GM12865 (cell line): ENCODE measurements at regions not wholly inside any gene's neighbourhood (a gene's known extent, or its start where the extent isn't known, plus 50 kb on each side); places are given as distances from the start of the nearest gene placed in this dataset.

Experiments
- DNase-seq: peaks from one replicate; pipeline ENCODE4 v3.0.0; 2010; ENCODE audit warnings: low read depth
- H3K4me3 ChIP-seq: 2 replicates; pipeline ENCODE4 v1.5.1; 2011; ENCODE audit warnings: mild to moderate bottlenecking, low read depth, low read length, control low read depth
- TF ChIP-seq, protein P1 (sequence below): IDR thresholded peaks from 2 replicates; pipeline ENCODE4 v1.5.1; 2011; ENCODE audit warnings: low read length, control low read depth, low read depth, inconsistent platforms; ENCODE audit not compliant: insufficient read depth; ENCODE audit errors: missing control alignments

DNA sequence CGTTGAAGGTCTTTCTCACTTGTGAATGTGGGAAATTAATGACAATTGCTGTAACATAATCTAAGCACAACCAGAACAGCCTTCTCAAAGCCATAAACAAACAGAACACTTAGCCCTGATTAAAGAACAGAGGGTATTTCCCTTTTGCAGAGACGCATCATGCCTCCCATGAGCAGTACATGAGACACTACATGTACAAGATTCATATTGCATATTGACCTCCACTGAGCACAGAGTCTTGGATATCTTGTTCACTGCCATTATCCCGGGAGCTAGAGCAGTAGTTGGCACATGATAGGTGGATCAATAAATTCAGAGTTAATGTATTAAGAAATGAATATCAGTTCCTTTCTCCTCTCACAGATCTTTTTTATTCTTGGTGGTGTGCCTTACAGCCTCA is 1194.3 kb upstream of the TENM4 start:
- TF ChIP-seq, protein P1, sequence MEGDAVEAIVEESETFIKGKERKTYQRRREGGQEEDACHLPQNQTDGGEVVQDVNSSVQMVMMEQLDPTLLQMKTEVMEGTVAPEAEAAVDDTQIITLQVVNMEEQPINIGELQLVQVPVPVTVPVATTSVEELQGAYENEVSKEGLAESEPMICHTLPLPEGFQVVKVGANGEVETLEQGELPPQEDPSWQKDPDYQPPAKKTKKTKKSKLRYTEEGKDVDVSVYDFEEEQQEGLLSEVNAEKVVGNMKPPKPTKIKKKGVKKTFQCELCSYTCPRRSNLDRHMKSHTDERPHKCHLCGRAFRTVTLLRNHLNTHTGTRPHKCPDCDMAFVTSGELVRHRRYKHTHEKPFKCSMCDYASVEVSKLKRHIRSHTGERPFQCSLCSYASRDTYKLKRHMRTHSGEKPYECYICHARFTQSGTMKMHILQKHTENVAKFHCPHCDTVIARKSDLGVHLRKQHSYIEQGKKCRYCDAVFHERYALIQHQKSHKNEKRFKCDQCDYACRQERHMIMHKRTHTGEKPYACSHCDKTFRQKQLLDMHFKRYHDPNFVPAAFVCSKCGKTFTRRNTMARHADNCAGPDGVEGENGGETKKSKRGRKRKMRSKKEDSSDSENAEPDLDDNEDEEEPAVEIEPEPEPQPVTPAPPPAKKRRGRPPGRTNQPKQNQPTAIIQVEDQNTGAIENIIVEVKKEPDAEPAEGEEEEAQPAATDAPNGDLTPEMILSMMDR: no peak
- no peak for DNase-seq
- H3K4me3 ChIP-seq: no peak overlapping the region

DNA sequence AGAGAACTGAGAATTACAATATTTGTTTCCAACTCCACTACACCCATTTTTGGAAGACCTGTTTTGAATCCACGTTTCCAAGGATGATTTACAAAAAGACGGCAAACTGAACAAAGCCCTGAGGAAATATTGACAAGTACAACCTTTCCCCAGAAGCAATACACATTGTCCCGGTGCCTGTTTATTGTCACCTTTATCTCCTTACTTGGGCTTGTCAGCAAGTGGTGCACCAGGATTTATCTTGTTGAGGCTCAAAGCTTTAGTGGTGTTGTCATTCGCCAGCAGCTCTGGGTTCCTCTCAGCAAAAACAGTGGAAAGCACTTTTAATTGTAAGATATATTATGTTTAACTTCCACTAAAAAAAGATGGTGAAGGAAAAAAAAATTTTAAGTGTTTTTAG is 1191.9 kb upstream of the TENM4 start:
- DNase-seq: no peak
- TF ChIP-seq, protein P1: no peak

DNA sequence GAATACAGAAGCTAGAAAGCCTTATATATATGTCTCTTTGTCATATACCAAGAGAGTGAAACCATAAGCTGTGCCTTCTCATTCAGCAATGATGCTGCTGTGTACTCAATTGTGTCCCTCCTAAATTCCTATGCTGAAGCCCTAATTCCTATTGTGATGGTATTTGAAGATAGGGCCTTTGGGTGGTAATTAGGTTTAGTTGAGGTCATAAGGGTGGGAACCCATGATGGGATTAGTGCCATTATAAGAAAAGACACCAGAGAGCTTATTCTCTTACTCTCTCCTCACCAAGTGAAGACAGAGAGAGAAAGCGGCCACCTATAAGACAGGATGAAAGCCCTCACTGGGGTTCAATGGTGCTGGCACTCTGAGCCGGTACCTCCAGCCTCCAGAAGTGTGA is 1191.3 kb upstream of the TENM4 start:
- no peak for DNase-seq
- no peak overlapping the region for H3K4me3 ChIP-seq
- TF ChIP-seq, protein P1: no peak

More for the DNA sequence above, 1191.9 kb upstream of the TENM4 start:
- H3K4me3 ChIP-seq: no peak overlapping the region

DNA sequence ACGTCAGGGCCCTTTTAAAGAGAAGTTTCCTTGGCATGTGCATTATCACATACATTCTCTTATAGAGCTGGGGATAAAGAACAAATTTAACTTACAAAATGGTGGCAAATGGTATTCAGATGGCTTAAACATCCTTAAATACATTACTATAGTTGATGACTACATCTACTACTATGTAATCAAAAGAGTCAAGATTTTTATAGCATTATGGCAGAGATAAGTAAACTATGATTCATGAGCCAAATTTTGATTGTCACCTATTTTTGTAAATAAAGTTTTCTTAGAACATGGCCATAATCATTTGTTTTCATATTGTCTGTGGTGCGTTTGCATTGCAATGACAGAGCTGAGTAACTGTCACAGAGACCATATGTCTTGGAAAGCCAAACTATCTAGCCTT is 1188.6 kb upstream of the TENM4 start:
- no peak overlapping the region for H3K4me3 ChIP-seq
- TF ChIP-seq, protein P1: no peak
- DNase-seq: no peak

DNA sequence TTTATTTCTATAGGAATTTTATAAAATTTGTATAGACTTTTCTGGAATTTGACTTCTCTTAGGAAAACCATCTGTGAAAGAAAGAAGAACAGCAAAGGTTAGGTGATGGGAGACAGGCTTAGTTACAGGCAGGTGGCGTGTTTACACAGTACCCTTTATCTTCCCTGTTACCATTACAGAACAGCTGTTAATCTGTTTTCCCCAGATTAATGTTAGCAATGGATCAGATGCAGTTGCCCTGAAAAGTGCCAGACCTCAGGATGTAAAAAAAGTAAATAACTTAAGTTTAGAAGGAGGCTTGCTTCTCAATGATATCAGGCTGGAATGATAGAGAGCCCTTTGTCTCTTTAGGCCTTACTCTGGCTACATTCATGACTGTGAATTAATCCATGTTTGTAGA is 1186.5 kb upstream of the TENM4 start:
- H3K4me3 ChIP-seq: no peak overlapping the region
- TF ChIP-seq, protein P1: no peak
- DNase-seq: no peak

DNA sequence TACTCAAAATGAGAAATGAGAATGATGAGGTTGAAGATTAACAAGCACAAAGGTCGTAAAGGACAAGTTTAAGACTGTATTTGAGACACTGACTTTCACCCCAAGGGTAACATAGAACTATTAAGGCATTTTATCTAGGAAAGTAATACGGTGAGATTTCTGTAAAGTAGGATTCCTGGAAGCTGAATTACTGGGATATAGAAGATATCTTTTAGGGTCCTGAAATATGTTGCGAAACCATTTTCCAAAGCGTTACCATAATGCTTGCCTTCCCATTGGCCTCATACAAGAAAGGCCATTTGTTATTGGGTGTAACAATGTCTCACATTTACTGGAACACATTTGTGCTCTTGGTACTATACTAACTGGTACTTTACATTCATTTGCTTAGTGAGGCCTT is 1185.9 kb upstream of the TENM4 start:
- TF ChIP-seq, protein P1: no peak
- no peak for DNase-seq

DNA sequence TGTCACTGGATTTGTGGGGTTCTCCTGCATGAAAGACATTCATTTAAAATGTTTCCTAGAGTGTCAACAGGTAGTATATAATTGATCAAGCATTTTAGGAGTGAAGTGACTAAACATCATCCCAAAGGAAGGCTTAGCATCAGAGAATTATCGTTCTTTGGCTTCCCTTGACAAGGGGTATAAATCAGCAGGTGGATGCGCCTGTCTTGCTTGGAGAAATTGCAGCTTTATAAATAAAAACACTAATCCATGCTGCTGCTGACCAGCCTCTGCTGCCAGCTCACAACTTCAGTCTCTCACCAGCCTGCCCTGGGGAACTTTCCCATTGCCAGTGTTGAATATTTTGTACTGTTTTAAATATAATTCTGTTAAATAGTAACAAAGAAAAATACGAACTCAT is 1184.7 kb upstream of the TENM4 start:
- TF ChIP-seq, protein P1: no peak
- H3K4me3 ChIP-seq: no peak overlapping the region
- DNase-seq: no peak

More for the DNA sequence above, 1185.9 kb upstream of the TENM4 start:
- no peak overlapping the region for H3K4me3 ChIP-seq
